GM12875 (cell line): ENCODE measurements at regions not wholly inside any gene's neighbourhood (a gene's known extent, or its start where the extent isn't known, plus 50 kb on each side); places are given as distances from the start of the nearest gene placed in this dataset.

ENCODE experiments used
- H3K4me3 ChIP-seq: one replicate; pipeline ENCODE4 v1.5.1; 2011; ENCODE audit warnings: low read depth, low read length, control low read depth
- TF ChIP-seq, protein P1 (sequence below): IDR thresholded peaks from 2 replicates; pipeline ENCODE4 v1.5.1; 2011; ENCODE audit warnings: low read depth, mild to moderate bottlenecking, control low read depth, inconsistent platforms, low read length, moderate library complexity, borderline replicate concordance; ENCODE audit not compliant: insufficient read depth

DNA sequence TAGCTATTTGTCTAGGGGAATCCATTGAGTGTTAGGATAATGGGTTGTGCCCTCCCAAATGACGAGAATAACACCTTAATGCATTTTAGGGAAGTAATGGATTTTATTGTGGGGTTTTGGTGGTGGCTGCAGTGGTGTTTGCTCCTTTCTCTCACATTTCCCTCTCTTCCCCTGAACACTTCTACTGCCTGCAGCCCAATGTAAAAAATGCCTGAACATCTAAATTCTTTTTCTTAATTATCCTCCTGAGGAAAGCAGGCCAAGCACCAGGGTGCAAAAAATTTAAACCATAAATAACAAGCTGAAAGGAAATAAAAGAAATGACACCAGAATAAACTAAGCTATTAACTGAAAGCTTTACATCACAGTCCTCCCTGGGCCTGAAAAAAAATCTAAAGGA is 57.3 kb upstream of the PCDH8 start:
- TF ChIP-seq, protein P1, sequence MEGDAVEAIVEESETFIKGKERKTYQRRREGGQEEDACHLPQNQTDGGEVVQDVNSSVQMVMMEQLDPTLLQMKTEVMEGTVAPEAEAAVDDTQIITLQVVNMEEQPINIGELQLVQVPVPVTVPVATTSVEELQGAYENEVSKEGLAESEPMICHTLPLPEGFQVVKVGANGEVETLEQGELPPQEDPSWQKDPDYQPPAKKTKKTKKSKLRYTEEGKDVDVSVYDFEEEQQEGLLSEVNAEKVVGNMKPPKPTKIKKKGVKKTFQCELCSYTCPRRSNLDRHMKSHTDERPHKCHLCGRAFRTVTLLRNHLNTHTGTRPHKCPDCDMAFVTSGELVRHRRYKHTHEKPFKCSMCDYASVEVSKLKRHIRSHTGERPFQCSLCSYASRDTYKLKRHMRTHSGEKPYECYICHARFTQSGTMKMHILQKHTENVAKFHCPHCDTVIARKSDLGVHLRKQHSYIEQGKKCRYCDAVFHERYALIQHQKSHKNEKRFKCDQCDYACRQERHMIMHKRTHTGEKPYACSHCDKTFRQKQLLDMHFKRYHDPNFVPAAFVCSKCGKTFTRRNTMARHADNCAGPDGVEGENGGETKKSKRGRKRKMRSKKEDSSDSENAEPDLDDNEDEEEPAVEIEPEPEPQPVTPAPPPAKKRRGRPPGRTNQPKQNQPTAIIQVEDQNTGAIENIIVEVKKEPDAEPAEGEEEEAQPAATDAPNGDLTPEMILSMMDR = no peak
- H3K4me3 ChIP-seq = no peak overlapping the region

DNA sequence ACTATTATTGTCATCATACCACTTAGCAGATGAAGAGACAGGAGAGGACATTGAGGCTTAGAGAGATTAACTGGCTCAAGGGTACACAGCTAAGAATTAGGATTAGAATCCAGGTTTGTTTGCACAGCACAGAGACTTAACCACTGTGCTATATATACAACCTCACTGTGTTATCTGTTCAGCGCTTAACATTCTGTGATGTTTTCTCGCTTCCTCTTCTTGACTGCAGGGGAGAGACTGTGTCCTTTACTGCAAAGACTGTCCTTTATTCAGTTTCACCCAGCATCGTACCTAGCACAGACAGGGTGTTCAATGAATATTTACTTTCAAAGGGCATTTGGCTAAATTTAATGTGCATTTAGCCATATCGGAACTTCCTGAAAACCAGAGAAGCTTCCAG is 54.9 kb upstream of the PCDH8 start:
- TF ChIP-seq, protein P1 = no peak

DNA sequence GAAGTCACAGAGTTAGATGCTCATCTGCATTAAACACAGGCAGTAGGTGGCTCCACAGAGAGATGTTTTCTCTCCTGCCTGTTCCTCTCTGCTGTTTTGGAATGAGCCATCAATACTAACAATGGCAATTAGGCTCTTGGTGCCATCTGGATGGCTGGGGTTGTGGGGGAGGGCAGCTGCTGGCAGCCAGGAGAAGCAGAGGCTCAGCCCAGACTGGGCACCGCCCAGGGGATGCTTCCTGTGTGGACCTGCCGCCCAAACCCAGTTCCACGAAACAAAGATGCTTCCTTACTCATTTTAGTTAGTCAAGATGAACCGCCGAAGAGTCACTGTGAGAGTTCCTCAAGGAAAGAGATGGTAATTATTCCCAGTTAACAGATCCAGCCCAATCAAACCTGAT is 50.8 kb upstream of the PCDH8 start:
- TF ChIP-seq, protein P1 = no peak
- no peak overlapping the region for H3K4me3 ChIP-seq

More for the DNA sequence above, 54.9 kb upstream of the PCDH8 start:
- no peak overlapping the region for H3K4me3 ChIP-seq
